ENCODE measurements at regions not wholly inside any gene's neighbourhood (a gene's known extent, or its start where the extent isn't known, plus 50 kb on each side); places are given as distances from the start of the nearest gene placed in this dataset.

DNA sequence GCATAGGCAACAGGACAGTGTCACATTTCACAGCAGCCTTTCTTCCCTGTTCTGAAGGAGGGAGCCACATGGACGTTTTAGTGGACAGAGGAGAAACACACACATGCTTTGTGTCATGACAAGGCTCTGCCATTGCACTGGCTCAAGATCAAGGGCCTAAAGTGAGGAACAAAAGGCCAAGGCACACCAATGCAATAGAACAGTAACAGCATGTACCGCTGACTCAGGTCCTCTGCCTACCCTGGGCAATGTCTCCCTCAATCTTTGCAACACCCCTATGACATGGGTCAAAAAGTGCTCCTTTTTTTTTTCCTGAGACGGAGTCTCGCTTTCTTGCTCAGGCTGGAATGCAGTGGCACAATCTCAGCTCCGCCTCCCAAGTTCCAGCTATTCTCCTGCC is 57.8 kb upstream of the SDK1 start:
- Histone ChIP-seq H3K9me3 (ENCODE audit: low read length) (0 out of 2 replicates have a peak, but pooled peaks cover 3% of the 10 kb centered on the region), H3K4me3 (ENCODE audit: low read depth, low read length, poor library complexity, severe bottlenecking) (no peak overlapping the region), H3K27ac (ENCODE audit: low read depth, low read length, poor library complexity, severe bottlenecking) (no peak overlapping the region), H3K36me3 (ENCODE audit: insufficient read depth, low read length) (no peaks in the 10 kb centered on the region), H3K4me1 (ENCODE audit: insufficient read depth, low read length, poor library complexity, severe bottlenecking) (no peaks in the 10 kb centered on the region), H3K4me2 (ENCODE audit: low read length) (no peak overlapping the region), H3K79me2 (ENCODE audit: insufficient read depth, low read depth, low read length) (no peaks in the 10 kb centered on the region), H3K9me2 (ENCODE audit: insufficient read depth, low read length) (no peaks in the 10 kb centered on the region), H2AFZ (ENCODE audit: low read length) (no peak overlapping the region), H4K20me1 (ENCODE audit: insufficient read depth, low read length) (no peaks in the 10 kb centered on the region)
- ChIA-PET POLR2A (interaction anchor here (0.5 kb wide), 1 partner anchor 16 kb away, joined by 3 read pairs; no protein-coding TSS in a partner anchor), CTCF (ENCODE audit: unreplicated experiment) (no interaction called here)
- DNase-seq (ENCODE audit: low spot score), result no peak
- no TSS peak for BruUV-seq (replicated peaks)
- intact Hi-C loops (cut with micrococcal nuclease; ENCODE audit: unreplicated experiment), result no loop called here
- no peak for TF ChIP-seq EZH2phosphoT487 (IDR thresholded peaks at IDR 0.05; ENCODE audit: borderline replicate concordance, low read depth, low read length)
- TF ChIP-seq, protein P1, sequence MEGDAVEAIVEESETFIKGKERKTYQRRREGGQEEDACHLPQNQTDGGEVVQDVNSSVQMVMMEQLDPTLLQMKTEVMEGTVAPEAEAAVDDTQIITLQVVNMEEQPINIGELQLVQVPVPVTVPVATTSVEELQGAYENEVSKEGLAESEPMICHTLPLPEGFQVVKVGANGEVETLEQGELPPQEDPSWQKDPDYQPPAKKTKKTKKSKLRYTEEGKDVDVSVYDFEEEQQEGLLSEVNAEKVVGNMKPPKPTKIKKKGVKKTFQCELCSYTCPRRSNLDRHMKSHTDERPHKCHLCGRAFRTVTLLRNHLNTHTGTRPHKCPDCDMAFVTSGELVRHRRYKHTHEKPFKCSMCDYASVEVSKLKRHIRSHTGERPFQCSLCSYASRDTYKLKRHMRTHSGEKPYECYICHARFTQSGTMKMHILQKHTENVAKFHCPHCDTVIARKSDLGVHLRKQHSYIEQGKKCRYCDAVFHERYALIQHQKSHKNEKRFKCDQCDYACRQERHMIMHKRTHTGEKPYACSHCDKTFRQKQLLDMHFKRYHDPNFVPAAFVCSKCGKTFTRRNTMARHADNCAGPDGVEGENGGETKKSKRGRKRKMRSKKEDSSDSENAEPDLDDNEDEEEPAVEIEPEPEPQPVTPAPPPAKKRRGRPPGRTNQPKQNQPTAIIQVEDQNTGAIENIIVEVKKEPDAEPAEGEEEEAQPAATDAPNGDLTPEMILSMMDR (conservative IDR thresholded peaks at IDR 0.05; ENCODE audit: low read length), result no peak

DNA sequence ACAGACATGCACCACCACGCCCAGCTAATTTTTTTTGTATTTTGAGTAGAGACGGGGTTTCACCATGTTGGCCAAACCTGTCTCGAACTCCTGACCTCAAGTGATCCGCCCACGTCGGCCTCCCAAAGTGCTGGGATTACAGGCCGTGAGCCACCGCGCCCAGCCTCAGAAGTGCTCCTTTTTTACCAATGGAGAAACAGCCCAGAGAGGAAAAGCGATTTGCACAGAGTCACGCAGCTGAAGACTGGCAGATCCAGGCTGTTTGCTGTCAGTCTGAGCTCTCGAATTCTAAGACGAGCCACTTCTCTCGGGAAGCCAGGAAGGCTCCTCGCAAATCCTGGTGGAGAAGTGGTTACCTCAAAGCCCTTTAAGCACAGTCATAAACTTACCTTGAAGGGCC is 57.4 kb upstream of the SDK1 start:
- intact Hi-C loops (cut with micrococcal nuclease; ENCODE audit: unreplicated experiment), result no loop called here

DNA sequence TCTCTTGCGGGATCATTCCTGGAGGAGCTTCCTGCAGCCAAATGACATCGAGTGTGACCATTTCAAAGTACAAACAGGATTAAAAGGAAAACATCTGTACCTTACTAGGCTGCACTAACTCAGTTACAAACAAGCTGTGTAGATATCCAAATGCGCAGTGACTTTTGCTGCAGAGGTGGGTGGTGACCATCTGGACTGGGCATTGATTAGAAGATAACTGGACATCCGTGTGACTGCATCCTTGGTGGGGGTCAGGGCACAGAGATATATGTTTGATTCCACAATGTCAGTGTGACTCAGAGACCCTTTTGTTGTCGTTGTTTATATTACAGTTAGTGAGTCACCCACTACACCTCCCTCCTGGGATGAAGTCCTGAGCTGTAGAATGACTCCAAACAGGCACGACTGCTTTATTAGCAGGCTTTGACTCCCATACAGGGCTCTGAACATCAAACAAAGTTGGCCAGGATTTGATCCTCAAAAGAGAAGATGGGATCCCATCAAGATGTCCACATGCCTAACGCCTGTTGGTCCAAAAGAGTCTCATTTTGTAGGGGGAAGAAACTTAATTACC is 56.7 kb upstream of the SDK1 start:
- no peaks in the 10 kb centered on the region for H4K20me1 ChIP-seq (ENCODE audit: insufficient read depth, low read length)
- CTCF ChIA-PET (ENCODE audit: unreplicated experiment), result no interaction called here
- H3K36me3 ChIP-seq (ENCODE audit: insufficient read depth, low read length), result no peaks in the 10 kb centered on the region
- intact Hi-C loops (cut with micrococcal nuclease; ENCODE audit: unreplicated experiment), result no loop called here
- H3K79me2 ChIP-seq (ENCODE audit: insufficient read depth, low read depth, low read length), result no peaks in the 10 kb centered on the region
- no peak overlapping the region for H3K4me3 ChIP-seq (ENCODE audit: low read depth, low read length, poor library complexity, severe bottlenecking)
- no peaks in the 10 kb centered on the region for H3K4me1 ChIP-seq (ENCODE audit: insufficient read depth, low read length, poor library complexity, severe bottlenecking)
- TF ChIP-seq, protein P1 (conservative IDR thresholded peaks at IDR 0.05; ENCODE audit: low read length), result no peak
- TF ChIP-seq EZH2phosphoT487 (IDR thresholded peaks at IDR 0.05; ENCODE audit: borderline replicate concordance, low read depth, low read length), result no peak
- BruUV-seq (replicated peaks), result no TSS peak
- no peak overlapping the region for H3K27ac ChIP-seq (ENCODE audit: low read depth, low read length, poor library complexity, severe bottlenecking)
- POLR2A ChIA-PET, result no interaction called here
- H2AFZ ChIP-seq (ENCODE audit: low read length), result no peak overlapping the region
- no peak for DNase-seq (ENCODE audit: low spot score)
- H3K9me2 ChIP-seq (ENCODE audit: insufficient read depth, low read length), result no peaks in the 10 kb centered on the region
- H3K4me2 ChIP-seq (ENCODE audit: low read length), result no peak overlapping the region
- 0 out of 2 replicates have a peak, but pooled peaks cover 3% of the 10 kb centered on the region for H3K9me3 ChIP-seq (ENCODE audit: low read length)

More for the DNA sequence above, 57.4 kb upstream of the SDK1 start:
- no peak for DNase-seq (ENCODE audit: low spot score)
- ChIA-PET POLR2A (interaction anchor here (0.5 kb wide), 1 partner anchor 16 kb away, joined by 3 read pairs; no protein-coding TSS in a partner anchor), CTCF (ENCODE audit: unreplicated experiment) (no interaction called here)
- Histone ChIP-seq H3K79me2 (ENCODE audit: insufficient read depth, low read depth, low read length) (no peaks in the 10 kb centered on the region), H3K4me1 (ENCODE audit: insufficient read depth, low read length, poor library complexity, severe bottlenecking) (no peaks in the 10 kb centered on the region), H4K20me1 (ENCODE audit: insufficient read depth, low read length) (no peaks in the 10 kb centered on the region), H3K27ac (ENCODE audit: low read depth, low read length, poor library complexity, severe bottlenecking) (no peak overlapping the region), H3K9me3 (ENCODE audit: low read length) (0 out of 2 replicates have a peak, but pooled peaks cover 3% of the 10 kb centered on the region), H3K4me3 (ENCODE audit: low read depth, low read length, poor library complexity, severe bottlenecking) (no peak overlapping the region), H2AFZ (ENCODE audit: low read length) (no peak overlapping the region), H3K36me3 (ENCODE audit: insufficient read depth, low read length) (no peaks in the 10 kb centered on the region), H3K9me2 (ENCODE audit: insufficient read depth, low read length) (no peaks in the 10 kb centered on the region), H3K4me2 (ENCODE audit: low read length) (no peak overlapping the region)
- BruUV-seq (replicated peaks), result no TSS peak
- no peak for TF ChIP-seq EZH2phosphoT487 (IDR thresholded peaks at IDR 0.05; ENCODE audit: borderline replicate concordance, low read depth, low read length)
- TF ChIP-seq, protein P1 (conservative IDR thresholded peaks at IDR 0.05; ENCODE audit: low read length), result no peak
